SK-N-SH (cell line): ENCODE measurements at regions not wholly inside any gene's neighbourhood (a gene's known extent, or its start where the extent isn't known, plus 50 kb on each side); places are given as distances from the start of the nearest gene placed in this dataset.

Source experiments
- CTCF ChIA-PET: fragments of 300-600, 350-600 bp; formaldehyde crosslinking; extraction: SDS; loops from one replicate; lab custom pipeline; 2021; lab: Yijun Ruan, JAX
- POLR2A ChIA-PET: fragments of 350-600 bp; sonication (Branson Sonifier 250); formaldehyde crosslinking; extraction: SDS; loops from one replicate; lab custom pipeline; 2020; ENCODE audit warnings: antibody characterized with exemption, inconsistent platforms; lab: Yijun Ruan, JAX
- DNase-seq: peaks from one replicate; pipeline ENCODE4 v3.0.0; 2012
- H2AFZ ChIP-seq: fragments of 200-600 bp; sonication (generic); 2 replicates; pipeline ENCODE4 v1.8.1; 2016; ENCODE audit warnings: antibody characterized with exemption, mild to moderate bottlenecking, low read depth
- H3F3A ChIP-seq: fragments of 200-600 bp; sonication (generic); replicated peaks from 2 replicates; pipeline ENCODE3; 2016; ENCODE audit warnings: antibody characterized with exemption, mild to moderate bottlenecking; ENCODE audit not compliant: insufficient read depth
- H3K27ac ChIP-seq, 2 experiments: fragments of 200-500 bp in 1 of 2; fragments of 200-600 bp in 1 of 2; sonication (Bioruptor generic) in 1 of 2; sonication (generic), shearing (Covaris generic) in 1 of 2; 2 replicates each; pipeline versions ENCODE4 v1.5.1 to v1.6.1; 2014 to 2016; ENCODE audit warnings: low read depth in 2 of 2, inconsistent platforms in 1 of 2, low read length in 1 of 2, mild to moderate bottlenecking in 1 of 2, mixed read lengths in 1 of 2
- H3K27me3 ChIP-seq: fragments of 200-600 bp; sonication (generic), shearing (Covaris generic); 2 replicates; pipeline ENCODE4 v1.6.1; 2016; ENCODE audit warnings: mixed run types; ENCODE audit not compliant: insufficient read depth
- H3K36me3 ChIP-seq, 2 experiments: fragments of 200-500 bp in 1 of 2; fragments of 200-600 bp in 1 of 2; sonication (Bioruptor generic) in 1 of 2; sonication (generic) in 1 of 2; replicated peaks in 1 of 2; 2 replicates each; pipeline versions ENCODE3 to v1.5.1; 2014 to 2016; ENCODE audit warnings: low read length in 1 of 2, mild to moderate bottlenecking in 1 of 2; ENCODE audit not compliant: insufficient read depth in 2 of 2, control insufficient read depth in 1 of 2
- H3K4me1 ChIP-seq, 2 experiments: fragments of 200-500 bp in 1 of 2; fragments of 200-600 bp in 1 of 2; sonication (Bioruptor generic) in 1 of 2; sonication (generic), shearing (Covaris generic) in 1 of 2; 2 replicates each; pipeline versions ENCODE4 v1.5.1 to v1.6.1; 2014 to 2016; ENCODE audit warnings: low read depth in 1 of 2, low read length in 1 of 2, mixed run types in 1 of 2; ENCODE audit not compliant: insufficient read depth in 2 of 2, control insufficient read depth in 1 of 2
- H3K4me2 ChIP-seq: fragments of 200-600 bp; sonication (generic), shearing (Covaris generic); 2 replicates; pipeline ENCODE4 v1.6.1; 2017; ENCODE audit warnings: mixed run types
- H3K4me3 ChIP-seq, 2 experiments: fragments of 200-500 bp in 1 of 2; fragments of 200-600 bp in 1 of 2; sonication (Bioruptor generic) in 1 of 2; sonication (generic), shearing (Covaris generic) in 1 of 2; 2 replicates each; pipeline versions ENCODE4 v1.5.1 to v1.8.1; 2014 to 2016; ENCODE audit warnings: low read depth in 2 of 2, inconsistent platforms in 1 of 2, low read length in 1 of 2, mild to moderate bottlenecking in 1 of 2, mixed read lengths in 1 of 2, moderate library complexity in 1 of 2
- H3K79me2 ChIP-seq: fragments of 200-600 bp; sonication (generic); 2 replicates; pipeline ENCODE4 v1.8.1; 2017; ENCODE audit warnings: mild to moderate bottlenecking; ENCODE audit not compliant: insufficient read depth
- H3K9ac ChIP-seq: fragments of 200-600 bp; sonication (generic); 2 replicates; pipeline ENCODE4 v1.6.1; 2017; ENCODE audit warnings: mixed run types
- H3K9me2 ChIP-seq: fragments of 200-600 bp; sonication (generic); 2 replicates; pipeline ENCODE4 v1.6.1; 2017; ENCODE audit warnings: mixed run types
- H3K9me3 ChIP-seq: fragments of 200-600 bp; sonication (generic); 2 replicates; pipeline ENCODE4 v1.6.1; 2017; ENCODE audit warnings: mixed run types, mild to moderate bottlenecking, moderate library complexity
- H4K20me1 ChIP-seq: fragments of 200-600 bp; sonication (generic); 2 replicates; pipeline ENCODE4 v1.6.1; 2017; ENCODE audit warnings: mild to moderate bottlenecking, mixed run types; ENCODE audit not compliant: insufficient read depth
- CHD2 ChIP-seq: fragments of 150-350 bp; IDR thresholded peaks from 2 replicates; pipeline ENCODE4 v1.6.1; 2018; ENCODE audit warnings: low read length; ENCODE audit not compliant: partially characterized antibody
- FOXM1 ChIP-seq: IDR thresholded peaks from 2 replicates; pipeline ENCODE4 v1.4.0; 2012; ENCODE audit warnings: low read depth, mild to moderate bottlenecking
- IRF3 ChIP-seq: fragments of 150-350 bp; IDR thresholded peaks from 2 replicates; pipeline ENCODE4 v1.6.1; 2016; ENCODE audit warnings: mild to moderate bottlenecking, low read depth, low read length
- NFIC ChIP-seq: IDR thresholded peaks from 2 replicates; pipeline ENCODE4 v1.4.0; 2012; ENCODE audit warnings: borderline replicate concordance
- NRF1 ChIP-seq: IDR thresholded peaks from 2 replicates; pipeline ENCODE4 v1.6.1; 2012; ENCODE audit warnings: low read depth, mild to moderate bottlenecking, low read length
- PBX3 ChIP-seq: IDR thresholded peaks from 2 replicates; pipeline ENCODE4; 2012
- REST ChIP-seq: IDR thresholded peaks from 2 replicates; pipeline ENCODE4 v1.6.1; 2012; ENCODE audit warnings: mild to moderate bottlenecking, low read depth, low read length, moderate library complexity
- ZBTB33 ChIP-seq: IDR thresholded peaks from 2 replicates; pipeline ENCODE4 v1.4.0; 2012; ENCODE audit warnings: low read depth, borderline replicate concordance
- WGBS: methylation state at CpG from one replicate; pipeline ENCODE4 v1.1.6; 2017; ENCODE audit warnings: low lambda C conversion rate; 5-methylcytosine and 5-hydroxymethylcytosine counted together

- no peak for TF ChIP-seq IRF3
- TF ChIP-seq NRF1 = no peak
- TF ChIP-seq ZBTB33 = no peak
- no peak for TF ChIP-seq FOXM1
Measured at GRCh38 chr5:63854076-63854475, 108.2 kb downstream of the HTR1A start (continued).

GRCh38 chr5:63843190-63843589 lies 119.1 kb downstream of the HTR1A start:
- H3K9ac ChIP-seq = no peak overlapping the region
- no peaks in the 10 kb centered on the region for H4K20me1 ChIP-seq
- no peak overlapping the region for H3K4me3 ChIP-seq
- 15% methylated on average over 4 of the region's 4 CpGs for WGBS
- no peaks in the 10 kb centered on the region for H3F3A ChIP-seq
- no peaks in the 10 kb centered on the region for H3K36me3 ChIP-seq
- no peak for TF ChIP-seq NFIC
- no peak for TF ChIP-seq REST
- no peak for TF ChIP-seq CHD2
- no peak for TF ChIP-seq PBX3
- no peak overlapping the region for H3K27ac ChIP-seq
- DNase-seq = no peak
- no peaks in the 10 kb centered on the region for H3K9me2 ChIP-seq
- no peak overlapping the region for H3K4me2 ChIP-seq
- ChIA-PET CTCF (no interaction called here), POLR2A (no interaction called here)
- no peaks in the 10 kb centered on the region for H3K27me3 ChIP-seq
- no peaks in the 10 kb centered on the region for H3K79me2 ChIP-seq
- no peaks in the 10 kb centered on the region for H3K4me1 ChIP-seq
- H3K9me3 ChIP-seq = no peaks in the 10 kb centered on the region
- no peak overlapping the region for H2AFZ ChIP-seq
